Neural crest cell (in vitro differentiated cells): ENCODE measurements at regions not wholly inside any gene's neighbourhood (a gene's known extent, or its start where the extent isn't known, plus 50 kb on each side); places are given as distances from the start of the nearest gene placed in this dataset.

ENCODE experiments used
- DNase-seq: peaks from one replicate; pipeline ENCODE4 v3.0.0; 2021; ENCODE audit warnings: low read depth, mixed read lengths, low spot score
- H3K27ac Mint-ChIP-seq: one replicate; pipeline ENCODE4 v1.8.0; 2021; ENCODE audit warnings: mild to moderate bottlenecking, mixed read lengths; ENCODE audit not compliant: unreplicated experiment
- H3K27me3 Mint-ChIP-seq: 2 replicates; pipeline ENCODE4 v1.8.0; 2021; ENCODE audit warnings: low read depth, mild to moderate bottlenecking, mixed read lengths
- H3K36me3 Mint-ChIP-seq: 2 replicates; pipeline ENCODE4 v1.8.0; 2021; ENCODE audit warnings: low read depth, mild to moderate bottlenecking, mixed read lengths
- H3K4me1 Mint-ChIP-seq: 2 replicates; pipeline ENCODE4 v1.8.0; 2021; ENCODE audit warnings: mixed read lengths
- H3K4me3 Mint-ChIP-seq: one replicate; pipeline ENCODE4 v1.8.0; 2021; ENCODE audit warnings: mild to moderate bottlenecking, mixed read lengths
- H3K9me3 Mint-ChIP-seq: 2 replicates; pipeline ENCODE4 v1.8.0; 2021; ENCODE audit warnings: mixed read lengths
- CTCF ChIP-seq: fragments of 200-600 bp; sonication (generic); conservative IDR thresholded peaks from 2 replicates; pipeline ENCODE4 v1.5.0; 2021; ENCODE audit warnings: antibody characterized with exemption, mild to moderate bottlenecking

DNA sequence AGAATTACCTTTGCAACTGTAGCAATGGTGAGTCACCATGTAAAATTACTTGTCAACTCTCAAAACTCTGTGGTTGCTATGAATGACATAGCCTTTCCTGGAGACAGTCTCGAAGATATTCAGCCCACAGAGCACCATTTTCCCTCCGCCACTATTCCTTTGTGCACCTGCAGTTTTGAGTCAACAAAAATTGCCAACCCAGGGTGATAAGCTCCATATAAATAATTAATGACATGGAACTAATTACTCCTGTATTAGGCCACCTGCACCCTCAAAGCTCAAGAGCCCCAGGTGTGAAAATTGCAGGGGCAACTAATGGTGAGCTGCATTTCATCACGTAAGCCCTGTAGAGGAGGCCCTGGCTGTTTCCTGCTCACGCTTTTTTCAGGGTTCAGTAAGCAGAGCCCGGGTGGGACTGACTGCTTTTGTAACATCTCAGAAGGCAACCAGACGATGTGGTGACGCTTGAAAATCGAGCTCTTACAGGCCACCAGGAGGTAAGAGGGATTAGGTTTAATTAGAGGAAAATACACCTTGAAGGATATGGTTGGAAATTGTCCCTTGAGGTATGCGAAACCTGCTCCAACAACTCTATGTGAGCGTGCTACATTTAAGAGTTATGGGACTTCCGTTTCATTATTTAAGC is 70.8 kb downstream of the BMP2 start:
- DNase-seq = no peak
- Mint-ChIP-seq H3K36me3 (no peaks in the 10 kb centered on the region), H3K27ac (no peak overlapping the region), H3K27me3 (peaks cover 22% of the 10 kb centered on the region), H3K4me3 (no peak overlapping the region), H3K4me1 (peaks cover 7% of the 10 kb centered on the region), H3K9me3 (peaks cover 2% of the 10 kb centered on the region)
- TF ChIP-seq CTCF = no peak

GRCh38 chr20:6841128-6841527 is 73.6 kb downstream of the BMP2 start:
- Mint-ChIP-seq H3K36me3 (no peaks in the 10 kb centered on the region), H3K4me3 (no peak overlapping the region), H3K4me1 (no peaks in the 10 kb centered on the region), H3K27me3 (peaks cover 22% of the 10 kb centered on the region), H3K9me3 (peaks cover 2% of the 10 kb centered on the region), H3K27ac (no peak overlapping the region)
- no peak for DNase-seq
- TF ChIP-seq CTCF = no peak

- no peak overlapping the region for H3K4me3 Mint-ChIP-seq
- H3K27ac Mint-ChIP-seq = no peak overlapping the region
- DNase-seq = no peak
- no peaks in the 10 kb centered on the region for H3K4me1 Mint-ChIP-seq
- TF ChIP-seq CTCF = no peak
- H3K36me3 Mint-ChIP-seq = no peaks in the 10 kb centered on the region
- H3K27me3 Mint-ChIP-seq = peaks cover 18% of the 10 kb centered on the region
- H3K9me3 Mint-ChIP-seq = no peaks in the 10 kb centered on the region
Measured at GRCh38 chr20:6845141-6845540, 77.7 kb downstream of the BMP2 start.

DNA sequence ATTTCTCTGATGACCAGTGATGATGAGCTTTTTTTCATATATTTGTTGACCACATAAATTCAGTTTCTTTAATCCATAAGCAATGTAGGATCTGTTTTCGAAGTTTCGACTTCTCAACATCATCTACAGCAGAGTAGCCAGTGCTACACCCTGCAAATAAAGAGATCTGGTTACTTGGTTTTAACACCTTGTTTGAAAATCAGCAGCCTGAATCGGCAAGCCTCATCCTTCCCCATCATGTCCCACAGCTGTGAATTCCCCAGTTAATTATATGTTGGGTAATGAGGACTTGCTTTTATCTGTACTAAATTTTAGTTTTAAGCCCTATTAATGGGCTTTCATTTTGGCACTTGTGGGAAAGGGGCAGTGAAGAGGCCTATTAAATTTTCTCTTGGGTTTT is 80.6 kb downstream of the BMP2 start:
- no peak for DNase-seq
- Mint-ChIP-seq H3K27ac (no peak overlapping the region), H3K9me3 (no peaks in the 10 kb centered on the region), H3K4me1 (no peaks in the 10 kb centered on the region), H3K36me3 (no peaks in the 10 kb centered on the region), H3K4me3 (no peak overlapping the region), H3K27me3 (no peaks in the 10 kb centered on the region)
- no peak for TF ChIP-seq CTCF

- no peaks in the 10 kb centered on the region for H3K36me3 Mint-ChIP-seq
- H3K4me1 Mint-ChIP-seq = no peaks in the 10 kb centered on the region
- no peaks in the 10 kb centered on the region for H3K9me3 Mint-ChIP-seq
- no peaks in the 10 kb centered on the region for H3K27me3 Mint-ChIP-seq
- no peak for TF ChIP-seq CTCF
- H3K27ac Mint-ChIP-seq = no peak overlapping the region
- no peak overlapping the region for H3K4me3 Mint-ChIP-seq
- DNase-seq = no peak
Measured at GRCh38 chr20:6848992-6849391, 81.5 kb downstream of the BMP2 start.
